ENCODE measurements at regions not wholly inside any gene's neighbourhood (a gene's known extent, or its start where the extent isn't known, plus 50 kb on each side); places are given as distances from the start of the nearest gene placed in this dataset.

DNA sequence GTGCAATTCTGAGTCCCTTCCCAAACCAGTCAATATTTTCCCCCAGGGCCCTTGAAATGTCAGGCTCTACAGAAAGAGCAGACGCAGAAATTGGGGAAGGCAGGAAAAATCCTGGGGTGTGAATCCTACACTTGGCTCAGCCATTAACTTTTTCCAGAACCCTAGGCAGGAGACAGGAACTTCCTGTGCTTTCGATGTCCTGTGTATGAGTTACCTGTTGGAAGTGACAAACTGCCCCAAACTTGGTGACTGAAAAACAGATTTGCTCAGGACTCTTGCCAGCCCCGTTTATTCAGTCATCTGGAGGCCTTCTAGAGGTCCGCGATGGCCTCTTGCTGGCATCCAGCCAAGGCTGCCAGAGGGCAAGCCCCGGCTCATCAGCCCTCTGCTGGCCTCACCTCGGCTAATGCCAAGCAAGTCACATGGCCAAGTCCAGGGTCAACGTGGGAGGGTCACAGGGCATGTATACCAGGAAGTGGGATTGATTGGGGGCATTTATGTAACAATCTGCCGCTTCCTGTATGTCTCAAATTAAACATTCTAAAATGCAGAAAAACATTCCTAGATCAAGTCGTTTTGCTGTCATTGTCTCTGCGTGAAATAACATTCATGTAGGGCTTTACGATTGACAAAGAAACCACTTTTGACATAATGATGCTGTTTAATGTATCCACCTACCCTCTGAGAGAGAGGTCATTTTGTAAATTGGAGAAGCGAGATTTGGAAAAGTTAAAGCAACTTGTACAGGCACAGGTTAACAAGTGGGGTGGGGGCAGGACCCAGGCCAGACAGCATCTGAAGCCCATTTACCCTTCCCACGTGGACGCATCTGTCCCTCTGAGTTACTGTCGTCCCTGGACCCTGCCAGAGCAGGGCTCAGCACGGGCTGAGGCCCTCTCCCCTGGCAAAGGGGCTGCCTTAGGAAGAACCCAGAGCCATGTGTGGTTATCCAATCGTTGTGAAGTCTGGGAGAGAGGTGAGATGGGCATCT lies 179.4 kb downstream of the INHBB start:
- H3K4me1 ChIP-seq (ENCODE audit: insufficient read depth, low read length, severe bottlenecking): no peaks in the 10 kb centered on the region
- no peak overlapping the region for H3K9ac ChIP-seq (ENCODE audit: low read length)
- H3K4me3 ChIP-seq (ENCODE audit: low read depth, low read length, poor library complexity, severe bottlenecking): no peak overlapping the region
- peaks cover 13% of the 10 kb centered on the region; the same call in 1 of the 2 replicates for H3K27me3 ChIP-seq (ENCODE audit: insufficient read depth, low read length)
- H2AFZ ChIP-seq (ENCODE audit: low read length): no peak overlapping the region
- no peaks in the 10 kb centered on the region for H4K20me1 ChIP-seq (ENCODE audit: insufficient read depth, low read length)
- H3K9me2 ChIP-seq (ENCODE audit: low read depth, low read length): no peaks in the 10 kb centered on the region
- H3F3A ChIP-seq (ENCODE audit: insufficient read depth, low read length): no peaks in the 10 kb centered on the region
- no peak overlapping the region for H3K4me2 ChIP-seq (ENCODE audit: low read length)
- TF ChIP-seq, protein P1, sequence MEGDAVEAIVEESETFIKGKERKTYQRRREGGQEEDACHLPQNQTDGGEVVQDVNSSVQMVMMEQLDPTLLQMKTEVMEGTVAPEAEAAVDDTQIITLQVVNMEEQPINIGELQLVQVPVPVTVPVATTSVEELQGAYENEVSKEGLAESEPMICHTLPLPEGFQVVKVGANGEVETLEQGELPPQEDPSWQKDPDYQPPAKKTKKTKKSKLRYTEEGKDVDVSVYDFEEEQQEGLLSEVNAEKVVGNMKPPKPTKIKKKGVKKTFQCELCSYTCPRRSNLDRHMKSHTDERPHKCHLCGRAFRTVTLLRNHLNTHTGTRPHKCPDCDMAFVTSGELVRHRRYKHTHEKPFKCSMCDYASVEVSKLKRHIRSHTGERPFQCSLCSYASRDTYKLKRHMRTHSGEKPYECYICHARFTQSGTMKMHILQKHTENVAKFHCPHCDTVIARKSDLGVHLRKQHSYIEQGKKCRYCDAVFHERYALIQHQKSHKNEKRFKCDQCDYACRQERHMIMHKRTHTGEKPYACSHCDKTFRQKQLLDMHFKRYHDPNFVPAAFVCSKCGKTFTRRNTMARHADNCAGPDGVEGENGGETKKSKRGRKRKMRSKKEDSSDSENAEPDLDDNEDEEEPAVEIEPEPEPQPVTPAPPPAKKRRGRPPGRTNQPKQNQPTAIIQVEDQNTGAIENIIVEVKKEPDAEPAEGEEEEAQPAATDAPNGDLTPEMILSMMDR (IDR thresholded peaks at IDR 0.05; ENCODE audit: low read length): no peak
- no peak for TF ChIP-seq EZH2 (IDR thresholded peaks at IDR 0.05; ENCODE audit: borderline replicate concordance, low read length)
- no peaks in the 10 kb centered on the region for H3K79me2 ChIP-seq (ENCODE audit: insufficient read depth, low read length)
- H3K9me3 ChIP-seq (ENCODE audit: low read length): peaks cover 4% of the 10 kb centered on the region; the same call in 1 of the 2 replicates
- no peak overlapping the region for H3K27ac ChIP-seq (ENCODE audit: low read depth, low read length, poor library complexity, severe bottlenecking)
- H3K36me3 ChIP-seq (ENCODE audit: insufficient read depth, low read length): peaks cover 4% of the 10 kb centered on the region; the same call in 1 of the 2 replicates

DNA sequence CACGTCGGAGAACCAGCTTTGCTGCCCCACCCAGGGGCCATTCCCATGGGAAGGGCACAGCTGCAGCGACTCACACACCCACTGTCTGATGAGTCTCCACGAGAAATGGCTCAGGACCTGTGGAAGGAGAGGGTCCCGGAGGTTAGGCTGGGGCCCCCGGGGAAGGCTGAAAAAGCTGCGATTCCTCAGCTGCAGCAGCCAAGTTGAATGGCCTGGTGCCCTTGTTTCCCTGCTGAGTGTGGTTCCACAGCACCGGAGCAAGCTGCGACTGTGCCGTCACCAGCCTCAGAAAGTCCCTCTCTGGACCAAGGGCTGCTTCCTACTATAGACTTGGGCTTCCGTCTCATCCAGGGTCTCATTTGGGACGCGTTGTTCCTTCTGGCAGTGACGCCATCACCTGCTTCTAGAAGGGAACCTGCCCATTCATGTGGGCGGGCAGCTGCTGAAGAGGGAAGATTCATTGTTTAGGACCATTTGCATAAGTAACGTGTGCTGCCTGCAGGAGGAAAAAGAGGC lies 180.2 kb downstream of the INHBB start:
- Histone ChIP-seq H2AFZ (ENCODE audit: low read length) (no peak overlapping the region), H3K9me2 (ENCODE audit: low read depth, low read length) (no peaks in the 10 kb centered on the region), H3F3A (ENCODE audit: insufficient read depth, low read length) (no peaks in the 10 kb centered on the region), H4K20me1 (ENCODE audit: insufficient read depth, low read length) (no peaks in the 10 kb centered on the region), H3K4me1 (ENCODE audit: insufficient read depth, low read length, severe bottlenecking) (no peaks in the 10 kb centered on the region), H3K36me3 (ENCODE audit: insufficient read depth, low read length) (peaks cover 4% of the 10 kb centered on the region; the same call in 1 of the 2 replicates), H3K79me2 (ENCODE audit: insufficient read depth, low read length) (no peaks in the 10 kb centered on the region), H3K4me2 (ENCODE audit: low read length) (no peak overlapping the region), H3K27ac (ENCODE audit: low read depth, low read length, poor library complexity, severe bottlenecking) (no peak overlapping the region), H3K27me3 (ENCODE audit: insufficient read depth, low read length) (peaks cover 13% of the 10 kb centered on the region; the same call in 1 of the 2 replicates), H3K9me3 (ENCODE audit: low read length) (peaks cover 6% of the 10 kb centered on the region; the same call in 1 of the 2 replicates), H3K9ac (ENCODE audit: low read length) (no peak overlapping the region), H3K4me3 (ENCODE audit: low read depth, low read length, poor library complexity, severe bottlenecking) (no peak overlapping the region)
- no peak for TF ChIP-seq EZH2 (IDR thresholded peaks at IDR 0.05; ENCODE audit: borderline replicate concordance, low read length)
- TF ChIP-seq, protein P1 (IDR thresholded peaks at IDR 0.05; ENCODE audit: low read length): no peak

DNA sequence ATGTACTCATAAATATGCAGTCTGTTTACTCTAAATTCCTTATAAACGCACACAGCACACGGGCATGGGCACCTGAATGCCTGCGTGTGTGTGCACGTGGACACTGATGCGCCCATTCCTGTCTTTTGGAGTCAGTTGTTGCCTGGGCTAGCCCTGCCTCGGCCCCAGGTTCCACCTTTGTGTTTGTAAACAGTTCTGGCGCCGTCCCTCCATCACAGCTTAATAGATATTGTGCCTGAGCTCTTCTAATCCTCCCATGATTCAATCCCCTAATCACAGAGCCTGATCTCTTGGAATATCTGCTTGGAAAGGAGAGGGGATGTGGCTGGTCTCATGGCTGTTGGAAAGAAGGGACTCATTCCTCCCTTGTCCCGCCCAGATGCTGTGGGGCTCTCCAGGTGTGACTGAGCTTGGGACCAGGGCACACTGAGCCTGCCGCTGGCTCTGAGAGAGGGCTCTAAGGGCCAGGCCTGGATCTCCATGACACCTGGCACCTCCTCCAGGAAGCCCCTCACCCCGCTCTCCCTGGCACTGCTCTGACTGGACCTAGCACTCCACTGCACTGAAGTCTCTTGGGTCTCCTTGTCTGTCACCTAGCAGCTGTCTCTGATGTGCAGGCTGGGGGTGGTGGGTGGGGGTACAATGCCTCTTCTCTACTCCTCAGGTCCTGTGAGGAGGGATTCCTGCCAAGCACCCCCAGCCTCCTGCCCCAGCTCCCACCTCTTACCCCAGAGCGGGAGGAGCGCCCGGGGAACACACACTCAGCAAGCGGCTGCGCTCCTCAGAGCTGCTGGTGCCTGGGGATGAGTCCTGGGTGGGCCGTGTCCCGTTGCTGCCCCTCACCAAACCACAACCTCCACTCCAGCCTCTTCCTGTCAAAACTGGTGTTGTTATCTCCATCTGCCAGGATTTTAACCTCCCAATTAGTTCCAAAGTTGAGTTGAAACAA lies 181.3 kb downstream of the INHBB start:
- Histone ChIP-seq H3F3A (ENCODE audit: insufficient read depth, low read length) (no peaks in the 10 kb centered on the region), H3K9me3 (ENCODE audit: low read length) (peaks cover 6% of the 10 kb centered on the region; the same call in 1 of the 2 replicates), H3K27ac (ENCODE audit: low read depth, low read length, poor library complexity, severe bottlenecking) (no peak overlapping the region), H3K9ac (ENCODE audit: low read length) (no peak overlapping the region), H3K79me2 (ENCODE audit: insufficient read depth, low read length) (no peaks in the 10 kb centered on the region), H3K4me2 (ENCODE audit: low read length) (no peak overlapping the region), H2AFZ (ENCODE audit: low read length) (no peak overlapping the region), H3K4me3 (ENCODE audit: low read depth, low read length, poor library complexity, severe bottlenecking) (no peak overlapping the region), H3K27me3 (ENCODE audit: insufficient read depth, low read length) (peaks cover 13% of the 10 kb centered on the region; the same call in 1 of the 2 replicates), H3K4me1 (ENCODE audit: insufficient read depth, low read length, severe bottlenecking) (no peaks in the 10 kb centered on the region), H3K36me3 (ENCODE audit: insufficient read depth, low read length) (peaks cover 4% of the 10 kb centered on the region; the same call in 1 of the 2 replicates), H4K20me1 (ENCODE audit: insufficient read depth, low read length) (no peaks in the 10 kb centered on the region), H3K9me2 (ENCODE audit: low read depth, low read length) (no peaks in the 10 kb centered on the region)
- no peak for TF ChIP-seq EZH2 (IDR thresholded peaks at IDR 0.05; ENCODE audit: borderline replicate concordance, low read length)
- TF ChIP-seq, protein P1 (IDR thresholded peaks at IDR 0.05; ENCODE audit: low read length): no peak

Data from OCI-LY1 (cell line).